T-helper 2 cell treated with Interferon-gamma antibody and Interleukin-4, amounts not matched to agents 5 μg/mL and 100 μg/mL, for 36 hours (primary cell): ENCODE measurements at regions not wholly inside any gene's neighbourhood (a gene's known extent, or its start where the extent isn't known, plus 50 kb on each side); places are given as distances from the start of the nearest gene placed in this dataset.

Experiments
- DNase-seq: peaks from one replicate; pipeline ENCODE4 v3.0.0; 2021; ENCODE audit warnings: low spot score
- H3K27ac Mint-ChIP-seq: one replicate; pipeline ENCODE4 v1.8.0; 2021; ENCODE audit warnings: mild to moderate bottlenecking, mixed read lengths
- H3K27me3 Mint-ChIP-seq: one replicate; pipeline ENCODE4 v1.8.0; 2021; ENCODE audit warnings: low read depth, mixed read lengths
- H3K36me3 Mint-ChIP-seq: one replicate; pipeline ENCODE4 v1.8.0; 2021; ENCODE audit warnings: low read depth, mixed read lengths
- H3K4me1 Mint-ChIP-seq: one replicate; pipeline ENCODE4 v1.8.0; 2021; ENCODE audit warnings: low read depth, mixed read lengths
- H3K4me3 Mint-ChIP-seq: one replicate; pipeline ENCODE4 v1.8.0; 2022; ENCODE audit warnings: mild to moderate bottlenecking, moderate library complexity, mixed read lengths
- H3K9me3 Mint-ChIP-seq: one replicate; pipeline ENCODE4 v1.8.0; 2021; ENCODE audit warnings: mixed read lengths

DNA sequence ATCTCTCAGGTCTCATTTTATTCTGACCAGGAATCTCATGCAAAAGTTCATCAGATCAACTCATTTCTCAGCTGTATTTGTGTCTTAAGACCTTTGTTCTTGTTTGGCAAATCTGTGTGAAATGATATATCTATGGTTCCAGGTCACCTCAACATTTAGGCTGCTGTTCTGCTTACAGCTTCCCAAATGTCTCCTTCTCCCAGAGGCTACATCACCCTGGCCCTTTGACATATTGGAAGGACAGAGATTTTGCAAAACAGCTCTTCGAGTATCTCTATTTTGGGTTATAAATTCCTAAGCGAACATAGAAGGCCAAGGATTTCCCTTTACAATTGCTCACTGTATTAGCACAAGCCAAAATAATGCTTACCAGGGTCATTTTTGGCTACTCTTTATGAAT, 57.5 kb upstream of the GIMD1 start:
- Mint-ChIP-seq H3K4me3 (no peak overlapping the region), H3K36me3 (no peaks in the 10 kb centered on the region), H3K27ac (no peak overlapping the region), H3K4me1 (no peaks in the 10 kb centered on the region), H3K27me3 (no peaks in the 10 kb centered on the region), H3K9me3 (no peaks in the 10 kb centered on the region)
- no peak for DNase-seq

DNA sequence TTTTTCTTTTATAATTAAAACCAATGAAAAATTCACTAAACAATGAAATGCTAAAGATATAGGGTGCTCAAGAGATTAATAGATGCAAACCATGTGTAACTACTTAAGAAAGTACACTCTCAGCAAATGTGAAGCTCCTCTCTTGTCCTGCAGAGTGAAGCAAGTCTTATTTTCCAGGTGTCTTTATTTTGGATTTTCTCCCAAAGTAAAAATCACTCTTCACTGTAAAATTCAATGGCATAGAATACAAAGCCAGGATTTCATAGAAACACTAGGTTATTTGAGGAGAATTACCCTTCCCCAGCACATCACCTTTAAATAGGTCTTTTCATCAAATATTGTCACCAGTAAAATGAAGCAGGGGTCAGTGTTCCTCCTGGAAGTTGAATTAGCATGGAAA, 57.0 kb upstream of the GIMD1 start:
- H3K9me3 Mint-ChIP-seq = no peaks in the 10 kb centered on the region
- no peak overlapping the region for H3K4me3 Mint-ChIP-seq
- no peaks in the 10 kb centered on the region for H3K27me3 Mint-ChIP-seq
- no peaks in the 10 kb centered on the region for H3K4me1 Mint-ChIP-seq
- no peak for DNase-seq
- no peak overlapping the region for H3K27ac Mint-ChIP-seq
- H3K36me3 Mint-ChIP-seq = no peaks in the 10 kb centered on the region

DNA sequence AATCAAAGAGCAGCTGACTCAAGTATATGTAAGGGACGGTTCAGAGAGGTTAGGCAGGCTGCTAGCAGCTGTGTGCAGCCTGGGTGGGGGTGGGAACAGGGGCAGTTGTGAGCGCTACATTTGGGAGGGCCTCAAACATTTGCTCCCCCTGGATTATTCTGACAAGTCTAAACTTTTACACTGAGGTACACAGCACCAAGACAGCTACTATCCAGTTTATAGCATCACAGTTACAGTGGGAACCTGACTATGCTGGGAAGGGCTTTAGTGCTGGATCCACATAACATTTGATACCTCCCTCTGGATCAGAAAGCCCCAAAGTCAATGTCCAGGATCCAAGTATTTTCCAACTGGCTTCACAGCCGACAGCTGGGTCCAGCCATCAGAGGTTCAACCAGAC, 55.8 kb upstream of the GIMD1 start:
- DNase-seq = no peak
- Mint-ChIP-seq H3K4me3 (no peak overlapping the region), H3K9me3 (no peaks in the 10 kb centered on the region), H3K27ac (no peak overlapping the region), H3K27me3 (no peaks in the 10 kb centered on the region), H3K4me1 (no peaks in the 10 kb centered on the region), H3K36me3 (no peaks in the 10 kb centered on the region)

DNA sequence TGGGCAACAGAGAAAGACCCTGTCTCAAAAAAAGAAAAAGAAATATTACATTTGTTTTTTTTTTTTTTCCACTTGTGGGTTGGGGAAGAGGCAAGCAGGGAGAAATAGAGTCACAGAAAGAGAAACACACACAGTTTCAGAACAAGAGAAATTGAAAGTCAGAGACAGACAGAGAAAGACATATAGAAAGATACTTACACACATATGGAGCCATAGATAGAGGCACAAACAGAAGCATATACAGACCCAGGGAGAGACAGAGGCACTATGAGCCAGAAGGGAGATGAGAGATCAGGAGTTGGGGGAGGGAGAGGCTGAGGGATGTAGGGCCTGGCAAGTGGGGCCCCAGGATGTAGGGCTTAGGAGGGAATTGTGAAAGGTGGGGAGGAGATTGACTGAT, 55.2 kb upstream of the GIMD1 start:
- H3K27ac Mint-ChIP-seq = no peak overlapping the region
- no peaks in the 10 kb centered on the region for H3K9me3 Mint-ChIP-seq
- H3K36me3 Mint-ChIP-seq = no peaks in the 10 kb centered on the region
- H3K4me3 Mint-ChIP-seq = no peak overlapping the region
- no peak for DNase-seq
- H3K27me3 Mint-ChIP-seq = no peaks in the 10 kb centered on the region
- no peaks in the 10 kb centered on the region for H3K4me1 Mint-ChIP-seq

DNA sequence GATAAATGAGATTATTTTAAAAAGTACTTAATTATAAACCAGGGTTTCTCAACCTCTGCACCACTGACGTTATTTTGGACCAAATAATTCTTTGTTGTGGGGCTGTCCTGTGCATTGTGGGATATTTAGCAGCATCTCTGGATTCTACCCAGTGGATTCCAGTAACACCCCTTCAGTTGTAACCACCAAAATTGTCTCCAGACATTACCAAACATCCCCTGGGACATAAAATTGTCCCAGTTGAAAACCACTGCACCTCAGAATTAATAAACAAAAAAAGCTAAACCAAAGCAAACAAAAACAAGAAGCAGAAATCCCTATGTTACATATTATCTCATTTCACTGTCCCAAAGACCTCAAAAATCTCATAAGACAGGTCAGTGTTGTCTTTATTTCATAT, 54.2 kb upstream of the GIMD1 start:
- DNase-seq = no peak
- Mint-ChIP-seq H3K9me3 (no peaks in the 10 kb centered on the region), H3K36me3 (no peaks in the 10 kb centered on the region), H3K27me3 (no peaks in the 10 kb centered on the region), H3K4me1 (no peaks in the 10 kb centered on the region), H3K27ac (no peak overlapping the region), H3K4me3 (no peak overlapping the region)

DNA sequence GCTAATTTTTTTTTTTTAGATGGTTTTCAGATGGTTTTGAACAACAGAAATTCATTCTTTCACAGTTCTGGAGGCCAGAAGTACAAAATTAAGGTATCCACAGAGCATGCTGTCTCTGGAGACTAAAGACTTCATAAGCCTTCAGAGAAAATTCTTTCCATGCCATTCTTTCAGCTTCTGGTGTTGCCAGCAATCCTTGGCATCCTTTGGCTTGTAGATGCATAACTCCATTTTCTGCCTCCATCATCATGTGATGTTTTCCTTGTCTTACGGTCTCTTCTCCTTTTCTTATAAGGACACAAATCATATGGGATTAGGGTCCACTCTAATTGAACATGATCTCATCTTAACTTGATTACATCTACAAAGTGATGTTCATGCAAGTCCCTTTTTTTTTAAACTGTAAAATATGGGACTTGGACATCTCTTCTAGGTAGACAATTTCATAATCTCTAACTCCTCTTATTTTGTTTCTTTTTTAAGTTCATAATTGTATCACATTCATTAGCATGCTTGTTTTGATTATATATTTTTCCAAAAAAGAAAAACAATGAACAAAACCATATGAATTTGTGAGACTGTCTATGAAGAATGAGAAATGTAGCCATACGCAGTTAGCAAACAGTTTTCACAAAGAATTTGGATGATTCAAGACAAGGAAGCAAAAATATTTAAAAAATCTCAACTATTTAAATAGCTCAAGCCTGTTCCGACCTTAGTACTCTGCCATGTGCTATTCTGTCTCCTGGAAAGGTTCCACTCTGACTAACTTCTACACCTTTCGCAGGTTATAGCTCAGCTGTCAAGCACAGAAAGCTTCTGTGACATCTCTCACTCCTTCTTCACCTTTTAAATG, 53.1 kb upstream of the GIMD1 start:
- DNase-seq = no peak
- Mint-ChIP-seq H3K9me3 (no peaks in the 10 kb centered on the region), H3K4me3 (no peak overlapping the region), H3K4me1 (no peaks in the 10 kb centered on the region), H3K36me3 (no peaks in the 10 kb centered on the region), H3K27ac (no peak overlapping the region), H3K27me3 (no peaks in the 10 kb centered on the region)

DNA sequence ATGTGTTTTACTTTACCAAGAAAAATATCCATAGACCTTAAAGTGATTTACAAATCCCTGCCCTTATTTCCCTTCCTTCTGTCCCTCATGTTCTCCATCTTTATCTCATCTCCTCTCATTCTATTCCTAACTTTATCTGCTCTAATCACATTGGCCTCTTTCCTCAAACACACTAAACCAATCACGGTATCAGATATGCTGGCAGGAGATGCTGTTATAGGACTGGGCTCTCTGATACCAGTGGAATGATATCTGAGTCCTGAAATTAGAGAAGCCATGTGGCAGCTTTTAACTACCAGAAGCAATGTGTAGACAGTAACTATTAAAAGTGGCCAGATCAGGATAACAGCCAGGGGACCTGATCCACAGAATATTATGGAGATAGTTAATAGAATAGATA, 49.9 kb upstream of the GIMD1 start:
- H3K9me3 Mint-ChIP-seq = no peaks in the 10 kb centered on the region
- no peak for DNase-seq
- H3K27me3 Mint-ChIP-seq = no peaks in the 10 kb centered on the region
- no peak overlapping the region for H3K4me3 Mint-ChIP-seq
- H3K27ac Mint-ChIP-seq = no peak overlapping the region
- H3K36me3 Mint-ChIP-seq = no peaks in the 10 kb centered on the region
- no peaks in the 10 kb centered on the region for H3K4me1 Mint-ChIP-seq
